Embryonic facial prominence (tissue), 1 donor: ENCODE measurements at regions not wholly inside any gene's neighbourhood (a gene's known extent, or its start where the extent isn't known, plus 50 kb on each side); places are given as distances from the start of the nearest gene placed in this dataset.

Source experiments
- DNase-seq: peaks from one replicate; pipeline ENCODE4 v3.0.0-alpha.2; 2016; ENCODE audit errors: extremely low spot score

DNA sequence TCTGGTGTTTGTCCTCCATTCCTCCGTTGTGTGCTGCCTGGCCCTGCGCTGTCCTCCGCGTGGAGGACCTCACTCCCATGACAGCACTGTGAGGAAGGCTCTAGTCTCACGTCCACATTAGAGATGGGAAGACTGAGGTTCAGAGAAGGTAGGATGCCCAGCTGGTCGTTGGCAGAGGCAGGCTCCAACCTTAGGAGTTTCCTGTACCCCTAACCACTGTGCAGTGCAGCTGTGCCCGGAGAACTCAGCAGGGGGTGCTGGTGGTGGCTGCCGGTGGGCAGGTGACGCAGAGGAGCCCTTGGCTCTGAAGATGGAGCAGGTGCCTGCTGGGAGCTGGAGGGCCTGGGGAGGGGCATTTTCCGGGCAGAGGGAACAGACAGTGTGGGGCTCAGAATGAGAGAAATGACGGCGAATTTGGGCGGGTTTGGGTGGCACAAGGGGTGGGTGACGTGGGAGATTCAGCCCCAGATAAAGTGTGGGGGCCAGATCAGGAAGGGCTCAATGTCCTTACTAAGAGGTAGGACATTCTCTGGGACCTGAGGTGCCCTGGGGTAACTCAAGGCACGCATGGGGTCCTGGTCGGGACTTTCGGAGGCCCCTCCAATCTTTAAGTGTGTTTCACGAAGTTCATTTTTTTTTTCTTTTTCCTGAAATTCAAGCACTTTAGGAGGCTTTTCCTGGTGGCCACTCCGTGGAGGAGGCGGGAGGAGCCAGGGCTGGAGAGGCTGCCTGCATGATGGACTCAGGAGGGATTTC lies 535.0 kb downstream of the TBC1D22A start:
- no peak for DNase-seq

DNA sequence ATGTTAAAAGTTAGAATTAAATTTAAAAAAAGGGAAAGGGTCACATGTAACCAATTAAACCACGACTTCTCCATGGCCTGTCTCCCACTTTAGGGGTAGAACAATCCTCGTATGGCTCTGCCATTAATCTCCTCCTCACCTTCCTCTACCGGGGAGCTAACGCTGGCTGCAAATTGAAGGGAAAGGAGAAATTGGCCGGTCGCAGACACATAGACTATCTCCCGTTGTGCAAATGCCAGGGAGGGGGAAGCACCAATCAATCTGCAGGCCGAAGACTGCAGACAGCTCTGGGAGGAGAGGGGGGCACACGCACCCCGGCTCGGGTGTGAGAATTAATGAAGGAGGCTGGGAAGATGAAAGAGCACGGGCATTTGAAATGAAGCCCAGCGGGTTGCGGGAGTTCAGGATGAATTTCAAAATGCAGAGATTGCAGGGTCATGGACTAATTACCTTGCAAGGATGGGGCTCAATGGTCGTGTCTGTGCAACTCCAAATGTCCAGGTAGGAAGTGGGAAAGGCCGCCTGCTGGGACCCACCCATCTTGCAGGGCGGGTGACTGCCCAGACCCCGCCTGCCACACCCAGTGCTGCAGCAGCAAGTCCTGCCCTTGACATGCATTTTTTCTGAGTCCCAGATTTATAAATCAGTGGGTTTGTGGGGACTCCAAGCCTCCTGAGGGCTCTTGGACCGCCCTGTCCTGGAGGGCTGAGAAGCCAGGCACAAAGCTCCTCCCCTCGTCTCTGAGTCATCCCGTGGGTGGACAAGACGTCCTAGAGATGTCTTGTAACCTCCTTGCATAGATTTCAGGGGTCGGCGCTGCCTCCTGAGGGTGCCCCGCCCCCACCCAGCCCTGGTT lies 534.2 kb downstream of the TBC1D22A start:
- DNase-seq, result no peak

DNA sequence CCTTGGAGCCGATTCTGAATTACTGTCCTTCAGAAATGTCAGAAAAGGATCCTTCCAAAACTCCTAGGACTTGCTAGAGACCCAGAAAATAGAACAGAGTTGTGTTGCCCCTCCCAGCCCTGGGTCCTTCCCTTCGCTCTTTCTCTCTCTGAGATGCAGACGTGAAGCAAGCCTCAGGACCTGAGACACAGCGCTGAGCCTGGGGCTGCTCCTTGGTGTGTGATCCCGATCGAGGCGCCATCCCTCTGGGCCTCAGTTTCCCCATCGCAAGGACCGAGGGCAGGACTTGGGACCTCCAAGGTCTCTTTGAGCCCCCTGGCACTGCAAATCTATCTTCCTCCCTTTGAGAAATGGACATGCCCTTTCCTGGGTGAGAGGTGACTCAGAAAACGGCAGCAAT lies 533.5 kb downstream of the TBC1D22A start:
- DNase-seq, result no peak

DNA sequence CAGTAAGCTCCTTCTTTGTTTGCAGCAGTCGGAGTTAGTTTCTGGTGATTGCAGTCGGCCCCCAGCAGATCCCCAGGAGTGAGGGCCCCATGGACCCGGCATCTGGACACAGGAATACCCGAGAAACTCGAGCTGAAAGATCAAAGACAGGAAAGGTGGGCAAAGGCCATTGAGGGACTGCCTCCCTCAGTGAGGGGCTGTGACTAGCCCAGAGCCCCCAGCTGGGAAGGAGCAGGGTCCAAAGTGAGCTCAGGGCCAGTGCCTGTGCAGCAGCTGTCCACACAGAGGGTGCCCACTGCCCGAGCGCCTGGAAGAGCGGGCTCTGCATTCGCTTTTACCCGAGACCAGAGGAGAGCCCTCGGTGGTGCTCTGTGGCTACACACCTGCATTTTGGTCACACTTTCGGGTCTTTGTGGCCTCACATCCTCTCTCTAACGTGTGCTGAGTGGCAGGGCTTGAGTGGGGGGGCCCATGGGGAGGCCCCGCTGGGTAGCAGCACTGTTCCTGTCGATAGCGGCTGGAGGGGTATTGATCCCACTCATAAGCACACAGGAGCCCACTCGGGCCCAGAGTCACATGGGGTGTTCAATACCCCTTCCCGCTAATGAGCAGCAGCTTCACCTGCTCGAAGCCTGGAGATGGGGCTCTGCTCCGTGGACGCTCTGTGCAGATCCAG lies 532.9 kb downstream of the TBC1D22A start:
- no peak for DNase-seq

DNA sequence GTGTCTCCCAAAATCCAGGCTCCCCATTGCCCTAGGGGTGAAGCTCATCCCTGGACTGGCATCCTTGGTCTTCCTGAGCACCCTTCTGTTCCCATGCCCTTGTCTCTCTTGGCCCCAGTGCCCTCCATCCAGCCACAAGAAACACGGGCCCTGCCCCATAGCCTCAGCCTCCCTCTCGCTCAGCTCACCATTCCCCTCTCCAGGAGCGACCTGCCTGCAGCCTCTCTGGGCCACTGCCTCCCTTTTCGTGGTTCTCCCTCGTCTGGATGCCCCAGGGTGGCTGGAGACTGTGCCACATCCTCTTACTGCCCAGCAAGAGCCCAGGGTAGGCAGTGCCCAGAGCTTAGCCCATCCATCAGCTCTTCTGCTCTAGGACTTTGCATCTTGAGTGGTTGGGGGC lies 532.1 kb downstream of the TBC1D22A start:
- DNase-seq, result no peak

DNA sequence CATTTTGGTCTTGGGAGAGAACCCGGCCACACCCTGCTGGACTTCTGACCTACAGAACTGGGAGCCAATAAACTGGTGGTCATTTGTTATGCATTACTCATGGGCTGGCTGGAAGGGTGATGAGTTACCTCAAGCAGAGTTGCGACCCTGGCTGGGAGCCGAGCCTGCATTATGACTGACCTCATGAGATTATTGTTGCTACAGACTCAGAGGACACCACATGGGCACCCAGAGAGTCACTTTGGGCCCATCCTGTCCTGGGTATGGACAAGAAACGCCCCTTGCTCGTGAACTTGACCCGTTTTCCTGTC lies 531.7 kb downstream of the TBC1D22A start:
- DNase-seq, result no peak

DNA sequence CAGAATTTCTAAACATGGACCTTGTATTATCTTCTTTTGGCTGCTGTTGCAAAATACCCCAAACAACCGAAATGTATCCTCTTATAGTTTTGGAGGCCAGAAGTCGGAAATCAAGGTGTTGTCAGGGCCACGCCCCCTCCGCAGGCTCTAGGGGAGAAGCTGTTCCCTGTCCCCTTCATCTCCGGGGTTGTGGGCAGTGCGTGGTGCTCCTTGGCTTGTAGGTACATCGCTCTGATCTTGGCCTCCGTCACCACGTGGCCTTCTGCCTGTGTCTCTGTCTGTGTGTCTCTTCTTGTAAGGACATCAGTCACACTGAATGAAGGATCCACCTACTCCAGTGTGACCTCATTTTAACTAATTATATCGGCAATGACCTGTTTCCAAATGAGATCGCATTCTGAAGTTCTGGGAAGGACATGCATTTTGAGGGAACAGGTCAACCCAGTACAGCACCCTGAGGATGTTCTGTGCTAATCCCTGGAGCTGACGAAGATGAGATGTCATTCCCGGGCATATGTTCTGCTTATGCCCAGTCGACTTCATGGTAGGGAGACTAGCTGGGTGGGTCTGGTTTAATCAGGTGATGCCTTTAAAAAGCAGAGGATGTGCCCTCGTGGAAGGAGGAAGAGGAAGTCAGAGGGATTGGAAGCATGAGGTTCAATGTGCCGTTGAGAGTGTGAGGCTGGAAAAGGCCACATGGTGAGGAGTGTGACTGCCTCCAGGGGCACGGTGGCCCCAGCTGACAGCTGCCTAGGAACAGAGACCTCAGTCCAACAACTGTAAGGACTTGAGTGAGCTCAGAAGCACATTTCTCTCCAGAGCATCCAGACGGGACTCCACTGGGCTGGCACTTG lies 531.1 kb downstream of the TBC1D22A start:
- no peak for DNase-seq

DNA sequence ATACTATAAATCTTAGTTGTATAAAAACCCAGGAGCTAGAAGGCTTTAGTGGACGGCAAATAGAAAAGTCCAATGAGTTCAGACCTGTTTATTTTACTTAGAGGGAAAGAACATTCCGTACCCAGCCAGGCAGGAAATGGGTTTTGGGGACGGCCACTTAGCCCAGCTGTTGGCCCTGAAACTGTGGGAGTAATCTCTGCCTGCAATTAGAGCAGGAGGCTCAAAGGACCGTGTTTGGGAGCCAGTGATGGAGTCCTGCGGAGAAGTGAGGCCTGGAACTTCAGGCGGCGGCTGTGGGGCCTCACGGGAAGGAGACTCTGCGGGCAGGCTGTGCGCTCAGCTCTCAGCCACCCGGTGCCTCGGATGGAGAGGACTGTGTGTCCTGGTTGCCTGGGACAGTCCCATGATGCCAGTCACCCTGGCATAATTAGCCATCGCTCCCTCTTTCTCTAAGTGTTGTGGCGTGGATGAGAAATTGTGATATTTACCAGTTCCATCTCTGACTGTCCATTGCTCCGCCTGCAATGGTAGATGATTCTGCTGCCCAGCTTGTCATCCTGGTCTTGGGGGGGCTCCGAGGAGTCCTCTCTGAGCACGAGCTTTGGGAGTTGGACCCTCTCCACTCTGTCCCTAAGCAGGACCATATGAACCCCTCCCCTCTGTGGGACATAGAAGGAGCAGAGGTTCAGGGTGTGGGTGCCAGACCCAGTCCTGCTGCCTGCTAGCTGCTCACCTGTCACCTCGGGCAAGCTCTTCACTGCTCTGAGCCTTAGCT lies 530.3 kb downstream of the TBC1D22A start:
- no peak for DNase-seq

DNA sequence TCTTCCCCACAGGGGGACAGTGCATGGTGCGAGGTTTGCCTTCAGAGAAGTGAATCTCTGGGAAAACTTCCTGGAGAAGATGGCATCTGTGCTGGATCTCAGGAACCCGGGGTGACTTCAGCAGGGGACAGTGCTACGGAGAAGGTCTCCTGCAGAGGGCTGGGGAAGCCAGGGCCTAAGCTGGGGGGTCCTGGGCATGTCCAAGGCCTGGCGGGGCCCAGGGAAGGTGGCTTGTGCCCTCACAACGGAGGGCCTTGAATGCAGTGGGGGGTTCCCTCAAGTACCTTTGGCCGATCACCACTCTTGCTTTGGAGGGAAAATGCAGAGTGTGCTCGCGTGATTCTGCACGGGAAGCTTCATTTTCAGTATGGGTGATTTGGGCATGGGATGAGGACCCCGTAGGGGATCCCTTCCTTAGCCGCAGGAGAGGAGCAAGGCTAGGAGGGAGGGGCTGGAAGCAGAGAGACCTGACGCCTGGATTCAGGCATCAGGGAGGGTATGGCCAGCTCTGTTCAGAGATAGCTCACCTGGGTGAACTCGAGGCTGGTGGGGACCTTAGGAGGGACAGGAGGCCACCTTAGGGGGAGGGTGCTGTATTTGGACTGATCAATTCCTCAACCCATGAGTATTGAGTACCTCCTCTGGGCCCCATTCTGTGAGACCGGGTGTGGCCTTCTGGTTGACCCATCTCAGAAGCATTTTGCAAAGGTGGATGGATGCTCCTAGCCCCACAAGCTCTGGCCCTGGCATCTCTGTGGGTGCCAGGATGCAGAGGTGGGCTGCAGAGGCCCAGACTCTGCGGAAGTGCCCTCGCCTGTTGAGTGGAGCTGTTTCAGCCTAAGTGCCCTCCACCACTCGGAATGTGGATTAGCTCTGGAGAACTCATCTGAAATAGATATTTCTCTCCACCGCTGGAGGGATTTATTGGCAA lies 529.4 kb downstream of the TBC1D22A start:
- DNase-seq, result no peak

DNA sequence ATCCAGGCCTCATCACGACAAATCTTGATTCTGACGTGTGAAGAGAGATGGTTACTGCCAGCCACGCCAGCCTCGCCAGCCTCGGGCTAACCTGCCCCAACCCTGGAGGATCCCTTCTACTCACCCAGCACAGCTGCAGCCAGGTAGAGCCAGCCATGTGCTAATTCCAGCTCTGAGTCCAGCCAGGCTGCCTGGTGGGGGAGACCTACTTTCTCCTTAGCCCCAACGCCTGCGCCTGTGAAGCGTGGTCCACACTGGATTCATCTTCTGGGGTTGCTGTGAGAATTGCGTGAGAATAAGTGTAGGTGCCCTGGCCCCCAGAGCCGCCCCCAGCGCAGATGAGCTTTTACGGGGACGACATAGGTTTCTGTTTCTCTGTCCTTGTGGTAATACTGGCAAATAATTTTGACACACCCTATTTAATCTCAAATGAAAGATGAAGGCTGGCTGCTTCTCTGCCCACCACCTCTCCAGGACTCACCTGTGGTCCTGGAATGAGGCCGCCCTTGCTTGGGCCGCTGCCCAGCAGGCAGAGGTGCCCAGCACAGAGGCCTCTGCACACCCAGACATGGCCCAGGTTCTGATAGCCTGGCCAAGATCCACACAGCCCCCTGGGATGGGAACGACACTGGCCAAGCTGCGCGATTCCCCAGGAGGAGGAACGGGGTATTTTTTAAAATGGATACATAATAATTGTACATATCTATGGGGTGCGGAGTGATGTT lies 528.4 kb downstream of the TBC1D22A start:
- no peak for DNase-seq

DNA sequence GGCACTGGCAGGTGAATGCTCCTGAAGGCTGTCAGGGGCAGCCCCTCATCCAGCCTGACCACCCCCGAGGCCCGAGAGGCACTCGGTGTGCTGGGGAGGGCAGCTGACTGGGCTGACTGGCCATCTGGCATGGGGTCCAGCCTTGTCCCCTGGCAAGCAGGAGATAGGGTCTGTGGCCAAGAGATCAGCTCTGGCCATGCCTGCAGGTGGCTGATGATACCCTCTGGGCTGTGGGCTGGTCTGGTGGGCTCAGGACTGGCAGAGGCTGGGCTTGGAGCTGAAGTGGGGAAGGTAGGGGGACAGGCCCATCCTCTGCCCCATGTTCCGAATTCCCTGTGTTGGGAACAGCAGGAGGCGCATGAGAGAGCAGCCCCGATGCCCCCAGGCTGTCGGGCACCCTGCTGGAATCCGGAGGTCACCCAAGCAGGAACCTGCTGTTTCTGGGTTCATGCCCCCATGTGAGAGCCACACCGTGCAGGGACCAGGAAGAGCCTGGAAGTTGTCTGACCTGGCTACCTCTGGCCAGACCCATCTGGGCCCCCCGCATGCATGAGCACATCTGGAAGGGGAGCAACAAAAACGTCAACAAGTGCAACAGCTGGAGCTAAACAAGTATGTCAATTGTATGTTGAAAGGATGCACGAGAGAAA lies 527.0 kb downstream of the TBC1D22A start:
- no peak for DNase-seq

DNA sequence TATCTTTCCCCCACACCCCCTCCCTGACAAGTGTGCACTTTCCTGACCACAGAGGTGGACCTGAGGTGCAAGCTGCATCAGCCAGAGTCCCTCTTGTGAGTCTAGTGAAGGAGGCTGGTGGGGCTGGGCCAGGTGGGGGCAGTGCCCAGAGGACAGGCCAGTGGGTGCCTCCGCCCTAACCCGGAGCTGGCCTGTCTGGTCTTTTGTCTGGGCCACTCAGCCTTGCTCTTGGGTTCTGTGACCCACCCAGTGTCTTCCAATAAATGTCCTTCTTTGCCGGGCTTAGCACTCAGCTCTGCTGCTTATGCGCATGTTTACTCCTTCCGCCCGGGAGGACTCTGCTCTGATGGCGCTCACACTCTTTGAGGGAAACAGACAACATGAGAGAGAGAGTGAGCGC lies 526.2 kb downstream of the TBC1D22A start:
- DNase-seq, result no peak

DNA sequence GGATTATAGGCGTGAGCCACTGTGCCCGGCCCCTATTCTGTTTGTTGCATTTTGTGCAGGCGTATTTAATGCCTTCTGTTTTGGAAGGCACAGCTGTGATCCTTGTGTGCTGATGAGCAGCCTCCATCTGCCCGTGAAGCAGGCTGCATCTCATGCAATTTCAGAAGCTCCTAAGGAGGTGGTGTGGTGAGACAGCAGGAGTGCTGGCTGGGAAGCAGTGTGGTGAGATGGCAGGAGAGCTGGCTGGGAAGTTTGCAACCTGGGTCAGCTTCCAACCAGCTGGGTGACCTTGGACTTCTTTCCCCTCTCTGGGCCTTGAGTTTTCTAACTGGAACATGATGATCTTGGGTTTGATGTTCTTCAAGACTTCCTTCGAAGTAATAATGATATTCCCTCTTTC lies 525.1 kb downstream of the TBC1D22A start:
- no peak for DNase-seq

DNA sequence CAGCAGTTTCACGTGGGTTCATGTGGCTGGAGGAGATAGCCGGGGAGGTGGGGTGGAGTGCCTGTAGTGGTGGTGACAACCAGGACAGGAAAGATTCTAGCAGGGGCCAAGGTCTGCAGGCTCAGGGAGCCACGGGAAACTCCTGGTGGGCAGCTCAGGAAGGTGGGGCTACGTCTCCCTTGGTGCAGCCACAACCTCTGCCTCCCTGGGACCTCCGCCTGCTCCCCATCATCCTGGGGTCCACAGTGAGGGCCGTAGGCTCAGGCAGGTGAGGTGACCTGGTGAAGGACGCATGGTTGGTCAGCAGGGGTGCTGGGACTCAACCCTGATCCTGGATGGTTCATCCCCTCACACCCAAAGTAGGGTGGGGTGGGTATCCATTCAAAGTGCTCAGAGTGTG lies 524.1 kb downstream of the TBC1D22A start:
- no peak for DNase-seq

DNA sequence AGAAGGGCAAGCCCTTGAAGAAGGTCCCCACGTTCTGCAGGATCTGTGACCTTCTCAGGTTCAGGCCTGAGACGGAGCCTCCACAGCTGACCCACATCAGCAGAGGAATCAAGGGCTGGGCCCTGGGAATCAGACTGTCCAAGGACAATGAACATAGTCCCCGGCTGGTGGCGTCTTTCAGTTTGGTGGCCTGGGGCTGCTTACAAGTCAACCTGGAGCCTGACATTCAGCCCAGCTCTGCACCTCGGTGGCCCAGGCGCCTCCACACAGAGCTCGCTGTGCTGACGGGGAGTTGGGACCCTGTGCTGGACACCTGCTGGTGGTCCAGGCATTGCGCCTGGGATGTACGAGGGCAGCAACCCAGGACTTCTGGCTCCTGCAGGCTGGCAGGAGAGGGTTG lies 523.5 kb downstream of the TBC1D22A start:
- no peak for DNase-seq

DNA sequence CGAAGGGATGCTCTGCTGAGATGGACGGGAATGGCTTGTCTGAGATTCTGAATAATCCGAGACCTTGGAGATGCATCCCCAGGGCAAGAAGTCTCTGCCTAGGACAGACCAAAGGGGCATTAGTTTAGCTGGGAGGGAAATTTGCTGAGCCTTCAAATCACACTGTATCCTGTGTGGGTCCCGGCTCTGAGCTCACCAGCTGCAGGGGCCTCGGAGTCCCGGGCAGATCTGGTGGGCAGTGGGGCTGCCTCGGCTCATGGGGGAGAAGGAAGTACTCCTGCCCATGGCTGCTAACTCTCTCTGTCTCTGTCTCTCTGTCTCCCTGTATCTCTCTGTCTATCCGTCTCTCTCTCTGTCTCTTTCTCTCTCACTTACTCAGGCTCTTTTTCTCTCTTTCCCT lies 522.4 kb downstream of the TBC1D22A start:
- DNase-seq, result no peak

DNA sequence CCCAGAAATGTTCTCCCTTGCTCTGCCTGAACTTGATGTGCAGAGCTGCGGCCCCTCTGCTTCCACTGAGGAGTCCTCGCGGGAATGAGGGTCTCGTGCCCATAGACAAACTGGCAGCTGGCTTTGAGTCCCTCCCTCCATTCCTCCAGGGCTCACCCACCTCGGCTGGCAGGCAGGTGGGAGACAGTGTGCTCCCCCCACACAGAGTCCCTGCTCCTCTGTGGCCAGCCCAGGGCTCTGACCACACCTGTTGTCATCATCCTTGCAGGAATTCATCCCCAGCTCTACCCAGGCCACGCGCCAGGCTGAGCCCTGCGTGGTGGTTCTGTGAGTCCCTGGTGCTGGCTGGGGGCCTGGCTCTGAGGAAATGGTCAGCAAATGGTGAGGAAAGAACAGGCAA lies 521.9 kb downstream of the TBC1D22A start:
- DNase-seq, result no peak

DNA sequence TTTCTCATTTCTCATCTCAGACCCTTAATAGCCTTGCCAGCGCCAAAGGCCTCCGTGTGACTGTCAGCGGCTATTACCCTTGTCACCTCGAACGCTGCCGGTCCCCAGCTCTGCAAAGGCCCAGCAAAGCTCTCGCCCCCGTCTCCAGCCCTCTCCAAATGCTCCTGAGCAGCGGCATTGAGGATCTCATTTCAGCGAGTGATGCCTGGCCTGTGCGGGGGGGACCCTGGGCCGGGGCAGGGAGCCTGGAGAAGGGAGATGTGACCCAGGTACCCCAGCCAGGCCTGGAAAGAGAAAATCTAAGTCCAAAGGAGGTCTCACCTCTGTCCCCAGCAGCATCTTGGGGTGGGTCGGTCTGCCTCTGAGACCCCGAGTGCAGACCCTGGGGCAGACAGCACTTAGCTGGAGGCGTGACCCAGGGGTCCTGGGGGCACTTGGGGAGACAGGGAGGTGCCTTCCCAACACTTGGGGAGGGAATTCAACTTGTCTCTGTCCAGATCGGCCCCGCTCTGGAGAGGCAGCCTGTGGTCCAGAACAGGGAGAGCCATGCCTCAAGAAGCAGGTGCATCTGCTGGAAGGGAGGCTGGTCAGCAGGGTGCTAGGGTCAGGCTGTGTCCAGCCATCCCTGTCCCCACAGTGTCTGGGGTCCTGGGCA lies 521.3 kb downstream of the TBC1D22A start:
- DNase-seq, result no peak
